A673 (cell line): ENCODE measurements at regions not wholly inside any gene's neighbourhood (a gene's known extent, or its start where the extent isn't known, plus 50 kb on each side); places are given as distances from the start of the nearest gene placed in this dataset.
"Not testable (repeated sequence)": the region's sequence is repeated elsewhere in the genome, so short reads cannot be mapped to it uniquely, and the experiment has no call there.

Source experiments
- BruUV-seq: library from RNA; stranded (reverse); fragments of 400-500 nt; replicated peaks from 2 replicates; lab custom pipeline; 2021; lab: Mats Ljungman, UMichigan
- CTCF ChIA-PET: fragments of 300-600 bp; sonication (Branson Sonifier 250); formaldehyde crosslinking; loops from one replicate; lab custom pipeline; 2022; ENCODE audit warnings: antibody characterized with exemption; lab: Charles Lee
- POLR2A ChIA-PET: fragments of 300-600 bp; sonication (Branson Sonifier 250); formaldehyde crosslinking; loops from one replicate; lab custom pipeline; 2022; ENCODE audit warnings: antibody characterized with exemption; ENCODE audit not compliant: low non-redundant PET; lab: Charles Lee
- DNase-seq: peaks from one replicate; pipeline ENCODE4 v3.0.0-alpha.2; 2015; ENCODE audit warnings: low spot score
- H3K27ac ChIP-seq: fragments of 200-600 bp; sonication (generic); 2 replicates; pipeline ENCODE4 v1.5.1; 2016; ENCODE audit warnings: mixed run types, low read depth, mild to moderate bottlenecking, mixed read lengths, antibody characterized with exemption, low read length; ENCODE audit not compliant: poor library complexity, severe bottlenecking
- H3K27me3 ChIP-seq: fragments of 200-600 bp; sonication (generic); replicated peaks from 2 replicates; pipeline ENCODE4 v1.6.1; 2017; ENCODE audit warnings: mixed run types, low read depth, mild to moderate bottlenecking, mixed read lengths, antibody characterized with exemption, low read length; ENCODE audit not compliant: insufficient read depth, poor library complexity
- H3K36me3 ChIP-seq: fragments of 200-600 bp; sonication (generic); 2 replicates; pipeline ENCODE4 v1.6.1; 2016; ENCODE audit warnings: mixed run types, mild to moderate bottlenecking, mixed read lengths, antibody characterized with exemption, low read length; ENCODE audit not compliant: insufficient read depth, poor library complexity, severe bottlenecking
- H3K4me1 ChIP-seq: fragments of 200-600 bp; sonication (generic); 2 replicates; pipeline ENCODE4 v1.6.1; 2017; ENCODE audit warnings: mixed run types, mild to moderate bottlenecking, mixed read lengths, antibody characterized with exemption, low read length; ENCODE audit not compliant: insufficient read depth, poor library complexity, severe bottlenecking
- H3K4me3 ChIP-seq: fragments of 200-600 bp; sonication (generic); 2 replicates; pipeline ENCODE4 v1.5.1; 2016; ENCODE audit warnings: low read depth, mixed run types, mild to moderate bottlenecking, mixed read lengths, low read length; ENCODE audit not compliant: poor library complexity, severe bottlenecking
- H3K9me3 ChIP-seq: fragments of 200-600 bp; sonication (generic); 2 replicates; pipeline ENCODE4 v1.6.1; 2016; ENCODE audit warnings: mixed run types, low read depth, mild to moderate bottlenecking, mixed read lengths, antibody characterized with exemption, low read length; ENCODE audit not compliant: poor library complexity, severe bottlenecking
- EZH2 ChIP-seq: fragments of 200-600 bp; sonication (generic); IDR thresholded peaks from 2 replicates; pipeline ENCODE4 v1.6.1; 2017; ENCODE audit warnings: borderline replicate concordance, low read depth, mild to moderate bottlenecking, mixed read lengths, antibody characterized with exemption, low read length; ENCODE audit not compliant: poor library complexity, severe bottlenecking
- intact Hi-C: fragments of 100-400 bp; cut with micrococcal nuclease; formaldehyde crosslinking; loops from one replicate; pipeline ENCODE4 v1.10.0; 2022; ENCODE audit not compliant: unreplicated experiment
- TF ChIP-seq, protein P1 (sequence below): fragments of 300-800, 200-600 bp; sonication (generic); conservative IDR thresholded peaks from 2 replicates; pipeline ENCODE4 v1.5.1; 2017; ENCODE audit warnings: low read depth, mild to moderate bottlenecking, antibody characterized with exemption, low read length, moderate library complexity, mixed read lengths

DNA sequence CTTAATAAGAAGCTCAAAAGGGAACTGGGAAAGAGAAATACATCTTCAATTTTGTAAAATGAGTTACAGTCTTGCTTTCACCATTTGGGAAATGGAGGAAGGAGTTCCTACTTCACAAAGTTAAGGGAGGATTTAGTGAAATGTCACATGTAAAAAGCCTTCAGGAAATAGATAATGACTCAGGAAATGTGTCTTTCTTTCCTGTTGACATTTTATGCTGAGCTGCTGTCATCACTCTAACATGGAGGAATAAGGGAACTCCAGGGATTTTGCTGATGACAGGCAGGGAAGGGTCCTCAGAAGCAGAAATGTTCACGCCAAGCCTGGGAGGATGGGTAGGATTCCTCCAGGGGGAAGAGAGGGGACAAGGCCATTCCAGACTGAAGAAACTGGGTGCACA is 251.1 kb downstream of the USP46 start:
- H3K36me3 ChIP-seq: no peaks in the 10 kb centered on the region
- ChIA-PET POLR2A (interaction anchor here (0.7 kb wide), 1 partner anchor 814 kb away, joined by 3 read pairs; no protein-coding TSS in a partner anchor), CTCF (no interaction called here)
- H3K27ac ChIP-seq: peak overlapping the region; percentile 75
- no peaks in the 10 kb centered on the region for H3K9me3 ChIP-seq
- H3K4me1 ChIP-seq: peaks cover 14% of the 10 kb centered on the region
- no peak overlapping the region for H3K4me3 ChIP-seq
- intact Hi-C loops: no loop called here
- H3K27me3 ChIP-seq: no peaks in the 10 kb centered on the region
- DNase-seq: peak; percentile 71
- TF ChIP-seq, protein P1, sequence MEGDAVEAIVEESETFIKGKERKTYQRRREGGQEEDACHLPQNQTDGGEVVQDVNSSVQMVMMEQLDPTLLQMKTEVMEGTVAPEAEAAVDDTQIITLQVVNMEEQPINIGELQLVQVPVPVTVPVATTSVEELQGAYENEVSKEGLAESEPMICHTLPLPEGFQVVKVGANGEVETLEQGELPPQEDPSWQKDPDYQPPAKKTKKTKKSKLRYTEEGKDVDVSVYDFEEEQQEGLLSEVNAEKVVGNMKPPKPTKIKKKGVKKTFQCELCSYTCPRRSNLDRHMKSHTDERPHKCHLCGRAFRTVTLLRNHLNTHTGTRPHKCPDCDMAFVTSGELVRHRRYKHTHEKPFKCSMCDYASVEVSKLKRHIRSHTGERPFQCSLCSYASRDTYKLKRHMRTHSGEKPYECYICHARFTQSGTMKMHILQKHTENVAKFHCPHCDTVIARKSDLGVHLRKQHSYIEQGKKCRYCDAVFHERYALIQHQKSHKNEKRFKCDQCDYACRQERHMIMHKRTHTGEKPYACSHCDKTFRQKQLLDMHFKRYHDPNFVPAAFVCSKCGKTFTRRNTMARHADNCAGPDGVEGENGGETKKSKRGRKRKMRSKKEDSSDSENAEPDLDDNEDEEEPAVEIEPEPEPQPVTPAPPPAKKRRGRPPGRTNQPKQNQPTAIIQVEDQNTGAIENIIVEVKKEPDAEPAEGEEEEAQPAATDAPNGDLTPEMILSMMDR: no peak
- TF ChIP-seq EZH2: no peak
- BruUV-seq: no TSS peak

DNA sequence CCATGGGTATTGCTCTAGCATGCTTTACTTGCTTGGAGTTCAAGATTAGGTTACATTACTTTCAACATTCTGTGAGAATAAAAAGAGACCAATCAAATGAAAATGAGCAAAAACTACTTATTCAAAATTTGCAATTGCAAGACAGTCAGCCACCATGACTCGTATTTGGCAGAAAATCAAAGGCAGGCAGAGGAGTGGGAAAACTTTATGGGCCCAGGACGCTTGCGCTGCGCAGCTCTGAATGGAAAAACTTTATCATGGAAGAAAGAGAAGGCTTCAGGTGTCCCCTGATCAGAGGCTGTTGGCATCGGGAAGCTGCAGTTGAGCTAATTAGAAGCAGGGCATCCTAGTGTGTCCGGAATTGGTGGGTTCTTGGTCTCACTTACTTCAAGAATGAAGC is 250.6 kb downstream of the USP46 start:
- Histone ChIP-seq H3K4me1 (peaks cover 14% of the 10 kb centered on the region), H3K4me3 (no peak overlapping the region), H3K36me3 (no peaks in the 10 kb centered on the region), H3K27ac (peak overlapping the region; percentile 75), H3K9me3 (no peaks in the 10 kb centered on the region), H3K27me3 (no peaks in the 10 kb centered on the region)
- TF ChIP-seq EZH2: no peak
- TF ChIP-seq, protein P1: no peak
- DNase-seq: no peak
- POLR2A ChIA-PET: no interaction called here
- CTCF ChIA-PET: no interaction called here
- intact Hi-C loops: no loop called here
- BruUV-seq: no TSS peak

DNA sequence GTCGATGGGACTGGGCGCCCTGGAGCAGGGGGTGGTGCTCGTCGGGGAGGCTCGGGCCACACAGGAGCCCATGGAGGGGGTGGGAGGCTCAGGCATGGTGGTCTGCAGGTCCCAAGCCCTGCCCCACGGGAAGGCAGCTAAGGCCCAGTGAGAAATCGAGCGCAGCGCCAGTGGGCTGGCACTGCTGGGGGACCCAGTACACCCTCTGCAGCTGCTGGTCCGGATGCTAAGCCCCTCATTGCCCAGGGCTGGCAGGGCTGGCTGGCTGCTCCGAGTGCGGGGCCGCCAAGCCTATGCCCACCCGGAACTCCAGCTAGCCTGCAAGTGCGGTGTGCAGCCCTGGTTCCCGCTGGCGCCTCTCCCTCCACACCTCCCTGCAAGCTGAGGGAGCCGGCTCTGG is 249.3 kb downstream of the USP46 start:
- DNase-seq, H3K9me3 ChIP-seq, H3K36me3 ChIP-seq, intact Hi-C loops, H3K27ac ChIP-seq, POLR2A ChIA-PET, H3K27me3 ChIP-seq, H3K4me3 ChIP-seq, CTCF ChIA-PET, BruUV-seq: not testable (repeated sequence)
- H3K4me1 ChIP-seq: peaks cover 14% of the 10 kb centered on the region

DNA sequence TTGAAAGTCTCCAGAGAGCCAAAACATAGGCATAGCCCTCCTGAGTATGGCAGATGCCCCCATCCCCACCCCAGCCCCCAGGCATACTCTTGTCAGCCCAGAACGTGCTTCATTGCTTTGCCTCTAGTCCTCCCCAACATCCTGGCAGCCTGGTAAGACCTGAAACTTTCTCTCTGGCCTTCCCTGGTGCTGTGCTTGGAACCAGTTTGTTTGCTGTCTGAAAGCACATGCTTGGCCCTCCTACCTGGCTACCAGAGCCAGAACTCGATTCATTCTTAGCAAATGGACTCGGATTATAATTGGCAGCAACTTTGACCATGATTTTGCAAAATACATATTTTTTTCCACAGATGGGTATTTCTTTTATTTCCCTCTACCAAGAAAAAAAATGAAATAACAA is 248.1 kb downstream of the USP46 start:
- ChIA-PET POLR2A (no interaction called here), CTCF (no interaction called here)
- no peaks in the 10 kb centered on the region for H3K36me3 ChIP-seq
- no peak overlapping the region for H3K27ac ChIP-seq
- H3K4me3 ChIP-seq: no peak overlapping the region
- TF ChIP-seq, protein P1: no peak
- no peak for TF ChIP-seq EZH2
- no peaks in the 10 kb centered on the region for H3K9me3 ChIP-seq
- intact Hi-C loops: no loop called here
- no peaks in the 10 kb centered on the region for H3K27me3 ChIP-seq
- DNase-seq: no peak
- BruUV-seq: no TSS peak
- peaks cover 14% of the 10 kb centered on the region for H3K4me1 ChIP-seq
